ENCODE measurements at regions not wholly inside any gene's neighbourhood (a gene's known extent, or its start where the extent isn't known, plus 50 kb on each side); places are given as distances from the start of the nearest gene placed in this dataset.

DNA sequence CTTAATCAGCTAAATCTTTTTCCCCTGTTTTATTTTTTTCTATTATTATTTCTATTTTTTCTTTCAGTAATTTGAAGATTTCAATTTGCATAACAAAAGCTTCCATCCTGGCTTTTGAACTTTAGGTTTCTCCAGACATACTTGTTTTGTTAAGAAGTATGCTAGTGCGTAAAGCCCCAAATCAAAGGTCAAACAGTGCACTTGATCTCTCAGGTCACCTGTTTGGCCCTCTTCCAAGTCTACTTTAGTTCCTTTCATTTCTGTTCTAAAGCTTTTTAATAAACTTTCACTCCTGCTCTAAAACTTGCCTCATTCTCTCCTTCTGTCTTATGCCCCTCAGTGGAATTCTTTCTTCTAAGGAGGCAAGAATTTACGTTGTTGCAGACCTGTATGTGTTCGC lies 54.6 kb upstream of the ATXN7L3B start:
- no peak overlapping the region for H3K4ac ChIP-seq (replicated peaks; ENCODE audit: insufficient read length, low read depth, low read length)
- no peak overlapping the region for H3K4me3 ChIP-seq (ENCODE audit: extremely low read depth in 1 of 4, insufficient read depth in 2 of 4, low read depth in 3 of 4, low read length in 4 of 4)
- no peak overlapping the region for H2BK5ac ChIP-seq (ENCODE audit: low read depth, low read length)
- no peak overlapping the region for H3K23ac ChIP-seq (ENCODE audit: insufficient read length)
- H2AFZ ChIP-seq (ENCODE audit: low read length): no peak overlapping the region
- DNase-seq (ENCODE audit: low read depth in 1 of 2, low spot score in 2 of 2) (no peak), FAIRE-seq (no peak)
- H2BK20ac ChIP-seq (ENCODE audit: low read length): no peak overlapping the region
- no peak overlapping the region for H4K5ac ChIP-seq (ENCODE audit: insufficient read length, low read depth, low read length)
- H2AK5ac ChIP-seq (ENCODE audit: low read depth, low read length): no peak overlapping the region
- CTCF ChIA-PET (ENCODE audit: partially characterized antibody): interaction anchor here (1.3 kb wide), 1 partner anchor 13 kb away, joined by 3 read pairs; no protein-coding TSS in a partner anchor
- H2BK120ac ChIP-seq (replicated peaks; ENCODE audit: low read depth, low read length): no peak overlapping the region
- peaks cover 0 to 5% (median 2%) of the 10 kb centered on the region in 4 experiments; a peak in 2 of 7 replicates for H3K4me1 ChIP-seq (replicated peaks in 1 of 4; ENCODE audit: control insufficient read depth in 3 of 4, insufficient read depth in 4 of 4, low read length in 3 of 4)
- WGBS, 2 experiments (ENCODE audit: extremely low coverage in 1 of 2, insufficient coverage in 1 of 2, insufficient read length in 1 of 2, insufficient replicate concordance in 2 of 2, low coverage in 1 of 2, low lambda C conversion rate in 2 of 2, missing lambda C conversion rate in 1 of 2): 55% methylated on average over 3 of the region's 3 CpGs; no CpG with 5 or more reads in 1 of the 2 experiments
- no peak overlapping the region for H3K18ac ChIP-seq (ENCODE audit: extremely low read depth, low read length)
- no peak overlapping the region for H4K8ac ChIP-seq (ENCODE audit: extremely low read depth, insufficient read depth, low read length)
- H3K36me3 ChIP-seq (ENCODE audit: control insufficient read depth in 2 of 4, insufficient read depth in 4 of 4, low read length in 3 of 4): no peaks in the 10 kb centered on the region
- H2BK12ac ChIP-seq (ENCODE audit: low read depth, low read length): no peak overlapping the region
- no peaks in the 10 kb centered on the region for H3K79me1 ChIP-seq (ENCODE audit: low read depth, low read length)
- no peak for TF ChIP-seq HDAC6 (IDR thresholded peaks at IDR 0.05; ENCODE audit: low read depth, low read length)
- TF ChIP-seq ZNF274 (IDR thresholded peaks at IDR 0.05; ENCODE audit: borderline replicate concordance, extremely low read depth, low read length): no peak
- TF ChIP-seq, protein P1, sequence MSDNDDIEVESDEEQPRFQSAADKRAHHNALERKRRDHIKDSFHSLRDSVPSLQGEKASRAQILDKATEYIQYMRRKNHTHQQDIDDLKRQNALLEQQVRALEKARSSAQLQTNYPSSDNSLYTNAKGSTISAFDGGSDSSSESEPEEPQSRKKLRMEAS (IDR thresholded peaks at IDR 0.05): no peak
- no peak for TF ChIP-seq TCF12 (IDR thresholded peaks at IDR 0.05; ENCODE audit: low read depth, low read length)
- no peak for TF ChIP-seq RFX5 (IDR thresholded peaks at IDR 0.05; ENCODE audit: borderline replicate concordance, low read depth, low read length)
- no peak for TF ChIP-seq NANOG (IDR thresholded peaks at IDR 0.05; ENCODE audit: insufficient read depth, low read depth, low read length, poor library complexity, severe bottlenecking)
- no peak for TF ChIP-seq EGR1 (IDR thresholded peaks at IDR 0.05; ENCODE audit: borderline replicate concordance, low read depth, low read length)
- H3K23me2 ChIP-seq (ENCODE audit: low read depth, low read length): no peaks in the 10 kb centered on the region
- H4K20me1 ChIP-seq (replicated peaks in 1 of 2; ENCODE audit: control insufficient read depth in 1 of 2, insufficient read depth in 2 of 2, low read length in 2 of 2): no peaks in the 10 kb centered on the region
- no peak overlapping the region for H3K56ac ChIP-seq (replicated peaks; ENCODE audit: insufficient read length, low read depth, low read length)
- no peak overlapping the region for H3K9ac ChIP-seq (replicated peaks in 1 of 4; ENCODE audit: extremely low read depth in 1 of 4, low read depth in 3 of 4, low read length in 3 of 4)
- H2BK15ac ChIP-seq (ENCODE audit: low read length): no peak overlapping the region
- H3K27me3 ChIP-seq (replicated peaks in 1 of 4; ENCODE audit: control insufficient read depth in 3 of 4, extremely low read depth in 1 of 4, insufficient read depth in 3 of 4, low read length in 3 of 4): no peaks in the 10 kb centered on the region
- POLR2A ChIA-PET (ENCODE audit: partially characterized antibody): no interaction called here
- no peak overlapping the region for H4K91ac ChIP-seq (replicated peaks; ENCODE audit: insufficient read length, low read length)
- H3K9me3 ChIP-seq (ENCODE audit: insufficient read depth in 2 of 2, low read depth in 1 of 2, low read length in 1 of 2): no peaks in the 10 kb centered on the region
- H3K4me2 ChIP-seq (ENCODE audit: insufficient read depth in 1 of 2, low read depth in 2 of 2, low read length in 2 of 2): no peak overlapping the region
- no peaks in the 10 kb centered on the region for H3K79me2 ChIP-seq (ENCODE audit: control insufficient read depth in 1 of 2, insufficient read depth in 2 of 2, low read length in 2 of 2)
- H3K27ac ChIP-seq (ENCODE audit: low read depth, low read length): no peak overlapping the region
- H3K14ac ChIP-seq (ENCODE audit: insufficient read length): no peak overlapping the region

Measured in H1 (cell line).